ENCODE measurements at regions not wholly inside any gene's neighbourhood (a gene's known extent, or its start where the extent isn't known, plus 50 kb on each side); places are given as distances from the start of the nearest gene placed in this dataset.

DNA sequence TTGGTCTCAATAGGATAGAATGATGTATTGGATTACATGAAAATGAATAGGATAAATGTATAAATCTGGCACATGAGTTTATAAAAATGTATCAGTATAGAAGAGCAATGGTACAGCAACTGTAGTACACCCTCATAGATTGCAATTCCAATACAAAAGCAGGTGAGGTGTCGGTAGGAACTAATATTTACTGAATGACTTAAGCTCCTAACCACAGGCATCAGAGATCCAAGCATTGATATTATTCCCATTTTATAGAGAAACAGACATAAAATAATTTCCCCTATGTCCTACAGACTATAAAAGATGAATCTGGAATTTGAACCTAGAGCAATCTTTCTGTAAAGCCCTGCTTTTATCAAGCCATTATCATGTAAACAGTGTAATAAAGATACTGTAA is 227.4 kb downstream of the MBD2 start:
- no CpG with 5 or more reads among the region's 1 CpG for WGBS, 2 experiments (ENCODE audit: extremely low coverage in 2 of 2, insufficient read length in 1 of 2)
- no peak overlapping the region for H4K5ac ChIP-seq (ENCODE audit: low read depth, low read length)
- H3K9ac ChIP-seq (ENCODE audit: low read depth, low read length) = no peak overlapping the region
- H3K23ac ChIP-seq (ENCODE audit: low read depth, low read length) = no peak overlapping the region
- H3K79me1 ChIP-seq (ENCODE audit: low read depth in 1 of 2, low read length in 2 of 2) = no peaks in the 10 kb centered on the region
- no peak overlapping the region for H3K4me2 ChIP-seq (ENCODE audit: low read depth, low read length)
- H3K9me1 ChIP-seq (ENCODE audit: insufficient read depth, low read length) = no peaks in the 10 kb centered on the region
- H3K9me3 ChIP-seq (ENCODE audit: control insufficient read depth, insufficient read depth, low read length) = peaks cover 2% of the 10 kb centered on the region; the same call in 1 of the 2 replicates
- no peak overlapping the region for H2BK5ac ChIP-seq (ENCODE audit: low read depth, low read length, poor library complexity, severe bottlenecking)
- no peak overlapping the region for H2AK9ac ChIP-seq (replicated peaks; ENCODE audit: low read depth, low read length, poor library complexity)
- no peak overlapping the region for H3K27ac ChIP-seq (ENCODE audit: insufficient read depth, low read length)
- H2AFZ ChIP-seq (replicated peaks; ENCODE audit: low read length, poor library complexity) = no peak overlapping the region
- H4K20me1 ChIP-seq (ENCODE audit: insufficient read depth, low read length) = no peaks in the 10 kb centered on the region
- no peak for DNase-seq
- BruUV-seq (replicated peaks) = no TSS peak
- H3K18ac ChIP-seq (ENCODE audit: low read depth, low read length) = no peak overlapping the region
- H4K8ac ChIP-seq (ENCODE audit: low read depth in 2 of 2, low read length in 2 of 2) = no peak overlapping the region
- no peak overlapping the region for H3K4ac ChIP-seq (ENCODE audit: low read depth, low read length)
- no peak overlapping the region for H2BK15ac ChIP-seq (ENCODE audit: low read depth, low read length)
- in situ Hi-C loops (cut with MboI; ENCODE audit: low sequenced_read_pairs) = no loop called here
- H3K27me3 ChIP-seq (ENCODE audit: control insufficient read depth, insufficient read depth, low read length) = no peaks in the 10 kb centered on the region
- H2BK120ac ChIP-seq (ENCODE audit: low read depth, low read length) = no peak overlapping the region
- H2AK5ac ChIP-seq (ENCODE audit: low read depth, low read length) = no peak overlapping the region
- H3K36me3 ChIP-seq (ENCODE audit: control insufficient read depth, insufficient read depth, low read length) = no peaks in the 10 kb centered on the region
- ChIA-PET POLR2A (ENCODE audit: unreplicated experiment) (no interaction called here), CTCF (no interaction called here)
- H3K56ac ChIP-seq (ENCODE audit: extremely low read depth, insufficient read depth, low read length) = no peak overlapping the region
- no peak overlapping the region for H4K91ac ChIP-seq (ENCODE audit: insufficient read depth, low read depth, low read length)
- TF ChIP-seq MXI1 (IDR thresholded peaks at IDR 0.05; ENCODE audit: borderline replicate concordance, low read depth, low read length) = no peak
- TF ChIP-seq, protein P1, sequence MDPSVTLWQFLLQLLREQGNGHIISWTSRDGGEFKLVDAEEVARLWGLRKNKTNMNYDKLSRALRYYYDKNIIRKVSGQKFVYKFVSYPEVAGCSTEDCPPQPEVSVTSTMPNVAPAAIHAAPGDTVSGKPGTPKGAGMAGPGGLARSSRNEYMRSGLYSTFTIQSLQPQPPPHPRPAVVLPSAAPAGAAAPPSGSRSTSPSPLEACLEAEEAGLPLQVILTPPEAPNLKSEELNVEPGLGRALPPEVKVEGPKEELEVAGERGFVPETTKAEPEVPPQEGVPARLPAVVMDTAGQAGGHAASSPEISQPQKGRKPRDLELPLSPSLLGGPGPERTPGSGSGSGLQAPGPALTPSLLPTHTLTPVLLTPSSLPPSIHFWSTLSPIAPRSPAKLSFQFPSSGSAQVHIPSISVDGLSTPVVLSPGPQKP (IDR thresholded peaks at IDR 0.05; ENCODE audit: borderline replicate concordance, low read depth, low read length) = no peak
- TF ChIP-seq, protein P2, sequence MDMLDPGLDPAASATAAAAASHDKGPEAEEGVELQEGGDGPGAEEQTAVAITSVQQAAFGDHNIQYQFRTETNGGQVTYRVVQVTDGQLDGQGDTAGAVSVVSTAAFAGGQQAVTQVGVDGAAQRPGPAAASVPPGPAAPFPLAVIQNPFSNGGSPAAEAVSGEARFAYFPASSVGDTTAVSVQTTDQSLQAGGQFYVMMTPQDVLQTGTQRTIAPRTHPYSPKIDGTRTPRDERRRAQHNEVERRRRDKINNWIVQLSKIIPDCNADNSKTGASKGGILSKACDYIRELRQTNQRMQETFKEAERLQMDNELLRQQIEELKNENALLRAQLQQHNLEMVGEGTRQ (IDR thresholded peaks at IDR 0.05; ENCODE audit: low read depth, low read length) = no peak
- no peak for TF ChIP-seq POLR2A (IDR thresholded peaks at IDR 0.05; ENCODE audit: low read depth, low read length)
- TF ChIP-seq CHD1 (IDR thresholded peaks at IDR 0.05; ENCODE audit: low read depth, low read length) = no peak
- TF ChIP-seq NFE2L2 (IDR thresholded peaks at IDR 0.05; ENCODE audit: low read depth, low read length) = no peak
- TF ChIP-seq RCOR1 (IDR thresholded peaks at IDR 0.05; ENCODE audit: insufficient replicate concordance, low read length) = no peak
- no peak for TF ChIP-seq RFX5 (IDR thresholded peaks at IDR 0.05; ENCODE audit: low read depth, low read length)
- TF ChIP-seq RAD21 (IDR thresholded peaks at IDR 0.05; ENCODE audit: low read length) = no peak
- TF ChIP-seq, protein P3, sequence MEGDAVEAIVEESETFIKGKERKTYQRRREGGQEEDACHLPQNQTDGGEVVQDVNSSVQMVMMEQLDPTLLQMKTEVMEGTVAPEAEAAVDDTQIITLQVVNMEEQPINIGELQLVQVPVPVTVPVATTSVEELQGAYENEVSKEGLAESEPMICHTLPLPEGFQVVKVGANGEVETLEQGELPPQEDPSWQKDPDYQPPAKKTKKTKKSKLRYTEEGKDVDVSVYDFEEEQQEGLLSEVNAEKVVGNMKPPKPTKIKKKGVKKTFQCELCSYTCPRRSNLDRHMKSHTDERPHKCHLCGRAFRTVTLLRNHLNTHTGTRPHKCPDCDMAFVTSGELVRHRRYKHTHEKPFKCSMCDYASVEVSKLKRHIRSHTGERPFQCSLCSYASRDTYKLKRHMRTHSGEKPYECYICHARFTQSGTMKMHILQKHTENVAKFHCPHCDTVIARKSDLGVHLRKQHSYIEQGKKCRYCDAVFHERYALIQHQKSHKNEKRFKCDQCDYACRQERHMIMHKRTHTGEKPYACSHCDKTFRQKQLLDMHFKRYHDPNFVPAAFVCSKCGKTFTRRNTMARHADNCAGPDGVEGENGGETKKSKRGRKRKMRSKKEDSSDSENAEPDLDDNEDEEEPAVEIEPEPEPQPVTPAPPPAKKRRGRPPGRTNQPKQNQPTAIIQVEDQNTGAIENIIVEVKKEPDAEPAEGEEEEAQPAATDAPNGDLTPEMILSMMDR (conservative IDR thresholded peaks at IDR 0.05; ENCODE audit: low read depth, low read length) = no peak
- TF ChIP-seq MAZ (IDR thresholded peaks at IDR 0.05; ENCODE audit: borderline replicate concordance, low read depth, low read length) = no peak
- TF ChIP-seq FOS (IDR thresholded peaks at IDR 0.05; ENCODE audit: low read depth, low read length) = no peak
- no peak for TF ChIP-seq MAFK (IDR thresholded peaks at IDR 0.05; ENCODE audit: low read depth, low read length)
- TF ChIP-seq BHLHE40 (IDR thresholded peaks at IDR 0.05; ENCODE audit: low read depth, low read length) = no peak
- no peak for TF ChIP-seq SMC3 (IDR thresholded peaks at IDR 0.05; ENCODE audit: low read depth, low read length)
- no peak overlapping the region for H3K14ac ChIP-seq (replicated peaks; ENCODE audit: low read depth, low read length)
- ATAC-seq (ENCODE audit: low read depth) = no peak
- no peak overlapping the region for H2BK20ac ChIP-seq (ENCODE audit: low read depth, low read length)
- H3K4me1 ChIP-seq (ENCODE audit: control insufficient read depth, insufficient read depth, low read length) = no peaks in the 10 kb centered on the region
- dilution Hi-C loops (cut with HindIII; ENCODE audit: low sequenced_read_pairs, unreplicated experiment) = no loop called here
- intact Hi-C loops (cut with micrococcal nuclease) = no loop called here
- H3K4me3 ChIP-seq (ENCODE audit: insufficient read depth, low read depth, low read length) = no peak overlapping the region

Measured in IMR-90 (cell line).